Spinal cord (tissue), 9 donors: ENCODE measurements at regions not wholly inside any gene's neighbourhood (a gene's known extent, or its start where the extent isn't known, plus 50 kb on each side); places are given as distances from the start of the nearest gene placed in this dataset.

Experiments
- DNase-seq, 6 donors: peaks; one replicate each; pipeline versions ENCODE4 v3.0.0 to v3.0.0-alpha.2; 2013 to 2015; ENCODE audit warnings: low spot score in 6 of 6, low read depth in 4 of 6
- H3K27ac ChIP-seq: one replicate; pipeline ENCODE4 v1.5.1; 2013; ENCODE audit warnings: low read depth, low read length, control low read depth
- H3K27me3 ChIP-seq: one replicate; pipeline ENCODE4 v1.6.1; 2013; ENCODE audit warnings: low read length; ENCODE audit not compliant: control insufficient read depth, insufficient read depth
- H3K36me3 ChIP-seq: one replicate; pipeline ENCODE4 v1.6.1; 2013; ENCODE audit warnings: low read length; ENCODE audit not compliant: control insufficient read depth, insufficient read depth
- H3K4me1 ChIP-seq: one replicate; pipeline ENCODE4 v1.6.1; 2013; ENCODE audit warnings: low read length; ENCODE audit not compliant: control insufficient read depth, insufficient read depth
- H3K4me3 ChIP-seq: one replicate; pipeline ENCODE4 v1.5.1; 2013; ENCODE audit warnings: low read depth, low read length, control low read depth
- H3K9me3 ChIP-seq: one replicate; pipeline ENCODE4 v1.6.1; 2013; ENCODE audit warnings: low read length; ENCODE audit not compliant: control insufficient read depth, insufficient read depth
- WGBS: methylation state at CpG from one replicate; pipeline ENCODE4 v1.1.5; 2013; ENCODE audit warnings: missing lambda C conversion rate; ENCODE audit not compliant: insufficient coverage; 5-methylcytosine and 5-hydroxymethylcytosine counted together
- donor health status: healthy.

DNA sequence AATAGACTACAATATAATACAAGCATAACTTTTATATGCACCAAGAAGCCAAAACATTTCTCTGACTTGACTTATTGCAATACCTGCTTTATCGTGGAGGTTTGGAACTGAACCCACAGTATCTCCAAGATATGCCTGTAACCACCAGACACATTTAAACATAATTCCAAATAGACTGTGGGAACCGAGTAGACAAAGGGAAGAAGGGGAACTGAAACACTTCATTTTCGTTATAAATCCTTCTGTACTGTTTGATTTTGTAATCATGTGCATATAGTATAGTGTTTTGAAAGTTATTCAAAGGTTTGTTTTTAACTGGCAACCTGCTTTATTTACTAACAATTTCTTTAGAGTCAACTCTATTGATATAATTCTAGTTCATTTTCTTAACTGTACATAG lies 154.9 kb upstream of the BEND6 start:
- no peak overlapping the region for H3K27ac ChIP-seq
- no peaks in the 10 kb centered on the region for H3K36me3 ChIP-seq
- no peaks in the 10 kb centered on the region for H3K27me3 ChIP-seq
- H3K4me1 ChIP-seq: peaks cover 7% of the 10 kb centered on the region
- H3K4me3 ChIP-seq: no peak overlapping the region
- DNase-seq: no peak
- H3K9me3 ChIP-seq: no peaks in the 10 kb centered on the region
- WGBS: no CpG with 5 or more reads among the region's 3 CpGs

DNA sequence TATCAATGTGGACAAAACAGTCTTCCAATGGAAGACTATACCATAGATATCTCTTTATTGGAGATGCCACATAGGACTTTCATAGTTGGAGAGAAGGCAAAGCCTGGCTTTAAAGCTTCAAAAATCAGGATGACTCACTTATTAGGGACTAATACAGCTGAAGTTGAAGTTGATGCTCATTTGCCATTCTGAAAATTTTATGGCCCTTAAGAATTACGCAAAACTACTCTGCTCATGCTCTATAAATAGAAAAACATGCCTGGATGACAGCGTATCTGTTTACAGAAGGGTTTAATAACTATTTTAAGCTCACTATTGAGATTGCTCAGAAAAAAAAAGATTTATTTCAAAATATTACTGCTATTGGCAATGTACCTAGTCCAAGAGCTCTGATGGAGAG lies 155.5 kb upstream of the DST start:
- no peaks in the 10 kb centered on the region for H3K9me3 ChIP-seq
- no peak overlapping the region for H3K4me3 ChIP-seq
- no peaks in the 10 kb centered on the region for H3K36me3 ChIP-seq
- WGBS: no CpG with 5 or more reads among the region's 2 CpGs
- no peaks in the 10 kb centered on the region for H3K27me3 ChIP-seq
- H3K27ac ChIP-seq: no peak overlapping the region
- H3K4me1 ChIP-seq: peaks cover 7% of the 10 kb centered on the region
- DNase-seq: no peak

DNA sequence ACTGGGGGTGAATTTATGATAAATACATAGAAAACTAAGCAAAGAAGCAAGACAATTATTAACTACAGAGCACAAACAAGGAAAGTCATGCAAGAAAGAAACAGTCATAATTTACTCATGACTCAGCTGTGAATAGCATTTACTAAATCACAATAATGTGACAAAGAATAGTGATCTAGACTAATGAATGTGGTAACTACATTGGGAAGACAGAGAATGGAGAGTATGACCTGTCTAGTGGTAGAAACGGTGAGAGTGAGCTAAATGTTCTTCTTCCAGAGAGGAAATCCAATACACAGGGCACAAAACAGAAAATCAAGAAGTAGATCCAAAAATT lies 153.5 kb upstream of the DST start:
- Histone ChIP-seq H3K9me3 (no peaks in the 10 kb centered on the region), H3K36me3 (no peaks in the 10 kb centered on the region), H3K4me3 (no peak overlapping the region), H3K27me3 (no peaks in the 10 kb centered on the region), H3K27ac (no peak overlapping the region), H3K4me1 (peaks cover 3% of the 10 kb centered on the region)
- WGBS: no CpG with 5 or more reads among the region's 1 CpG
- DNase-seq: no peak

DNA sequence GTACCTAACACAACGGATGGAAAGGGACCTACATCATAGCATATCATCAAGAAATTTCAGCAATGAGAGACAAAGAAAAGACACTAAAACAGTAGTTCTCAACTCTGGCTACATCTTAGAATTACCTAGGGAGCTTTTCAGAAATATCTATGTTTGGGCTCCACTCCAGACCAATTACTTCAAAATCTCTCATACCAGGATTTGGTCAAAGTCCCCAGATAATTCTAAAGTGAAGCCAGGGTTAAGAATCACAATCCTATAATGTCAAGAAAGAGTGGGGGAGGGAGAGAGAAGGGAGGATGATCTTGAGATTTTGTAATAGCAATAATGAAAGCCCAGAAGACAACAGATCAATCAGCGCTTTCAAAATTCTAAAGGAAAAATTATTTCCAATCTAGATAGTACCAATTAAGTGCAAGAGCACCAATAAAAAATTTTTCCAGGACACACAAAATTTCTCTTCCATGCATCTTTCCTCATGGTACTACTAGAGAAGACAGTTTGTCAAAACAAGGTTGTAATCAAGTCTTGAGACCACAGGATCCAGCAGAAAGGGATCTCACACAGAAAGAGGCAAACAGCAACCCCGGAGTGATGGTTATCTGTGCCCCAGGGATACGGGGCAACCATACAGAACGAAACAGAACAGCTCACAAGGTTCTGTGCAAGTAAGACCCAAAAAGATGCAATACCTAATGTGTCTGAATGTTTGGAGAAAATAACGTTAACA lies 152.9 kb upstream of the DST start:
- H3K27ac ChIP-seq: no peak overlapping the region
- 80% methylated on average over 3 of the region's 6 CpGs for WGBS
- no peaks in the 10 kb centered on the region for H3K9me3 ChIP-seq
- no peaks in the 10 kb centered on the region for H3K27me3 ChIP-seq
- no peak for DNase-seq
- H3K4me3 ChIP-seq: no peak overlapping the region
- H3K4me1 ChIP-seq: peaks cover 3% of the 10 kb centered on the region
- no peaks in the 10 kb centered on the region for H3K36me3 ChIP-seq

DNA sequence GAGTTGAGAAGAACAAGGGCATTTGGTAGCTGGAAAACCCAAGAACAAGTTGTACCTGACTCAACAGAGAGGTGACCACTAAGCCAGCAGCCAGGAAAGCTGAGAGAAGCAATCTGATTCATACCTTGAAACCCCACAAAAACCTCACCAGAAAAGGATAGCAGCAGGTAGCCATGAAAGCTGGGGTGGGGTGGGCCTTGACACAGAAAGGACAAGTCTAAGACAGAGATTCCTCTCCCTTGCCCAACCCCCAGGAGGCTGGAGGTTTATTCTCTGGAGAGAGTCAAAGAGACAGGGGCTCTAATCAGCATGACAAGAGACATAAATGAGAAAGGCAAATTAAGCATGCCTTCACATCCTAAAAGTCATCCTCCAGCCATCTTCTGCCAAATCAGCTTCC lies 151.7 kb upstream of the DST start:
- Histone ChIP-seq H3K4me1 (peaks cover under 1% of the 10 kb centered on the region), H3K27ac (no peak overlapping the region)
- DNase-seq: no peak

DNA sequence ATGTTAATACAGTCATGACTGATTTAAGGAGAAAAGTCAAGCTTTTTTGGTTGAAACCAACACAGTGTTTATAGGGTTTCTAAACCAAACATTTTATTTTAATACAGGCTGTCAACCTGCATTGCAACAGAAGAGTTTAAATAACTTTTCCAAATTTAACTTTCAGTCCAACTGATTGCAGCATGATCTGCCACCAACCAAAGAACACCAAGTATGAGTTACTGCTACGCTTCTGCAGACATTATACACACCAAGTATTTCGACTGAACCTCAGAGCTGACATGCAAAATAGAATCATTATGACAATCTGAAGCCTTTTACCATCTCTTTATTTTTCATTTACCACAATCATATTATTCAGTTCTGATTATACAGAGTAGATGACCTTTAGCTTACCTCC lies 151.2 kb upstream of the DST start:
- Histone ChIP-seq H3K36me3 (no peaks in the 10 kb centered on the region), H3K4me3 (no peak overlapping the region), H3K27me3 (no peaks in the 10 kb centered on the region), H3K4me1 (no peaks in the 10 kb centered on the region), H3K27ac (no peak overlapping the region), H3K9me3 (no peaks in the 10 kb centered on the region)
- no peak for DNase-seq
- WGBS: 100% methylated on average over 1 of the region's 2 CpGs

More for the DNA sequence above, 151.7 kb upstream of the DST start:
- H3K36me3 ChIP-seq: no peaks in the 10 kb centered on the region
- H3K27me3 ChIP-seq: no peaks in the 10 kb centered on the region
- no peaks in the 10 kb centered on the region for H3K9me3 ChIP-seq
- no peak overlapping the region for H3K4me3 ChIP-seq

DNA sequence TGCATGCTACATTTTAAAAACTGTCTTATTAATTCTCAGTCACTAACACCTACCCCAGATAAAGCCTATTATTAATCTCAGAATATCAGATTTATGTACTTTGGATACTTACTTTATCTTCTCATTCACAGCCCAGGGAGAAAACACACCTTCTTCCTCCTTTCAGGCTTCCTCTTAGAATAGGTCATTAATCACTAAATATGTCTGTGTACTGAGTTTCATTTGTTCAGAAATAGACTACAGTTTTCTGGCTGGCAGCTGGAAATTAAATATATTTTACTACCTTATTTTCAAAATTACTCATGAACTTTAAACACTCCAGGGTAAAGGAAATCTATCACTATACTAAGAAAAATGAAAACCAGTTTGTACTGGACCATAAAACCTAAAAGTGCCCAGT lies 147.7 kb upstream of the DST start:
- no peak overlapping the region for H3K4me3 ChIP-seq
- no peak overlapping the region for H3K27ac ChIP-seq
- H3K9me3 ChIP-seq: no peaks in the 10 kb centered on the region
- H3K4me1 ChIP-seq: no peaks in the 10 kb centered on the region
- peaks cover under 1% of the 10 kb centered on the region for H3K36me3 ChIP-seq
- no peak for DNase-seq
- no peaks in the 10 kb centered on the region for H3K27me3 ChIP-seq

DNA sequence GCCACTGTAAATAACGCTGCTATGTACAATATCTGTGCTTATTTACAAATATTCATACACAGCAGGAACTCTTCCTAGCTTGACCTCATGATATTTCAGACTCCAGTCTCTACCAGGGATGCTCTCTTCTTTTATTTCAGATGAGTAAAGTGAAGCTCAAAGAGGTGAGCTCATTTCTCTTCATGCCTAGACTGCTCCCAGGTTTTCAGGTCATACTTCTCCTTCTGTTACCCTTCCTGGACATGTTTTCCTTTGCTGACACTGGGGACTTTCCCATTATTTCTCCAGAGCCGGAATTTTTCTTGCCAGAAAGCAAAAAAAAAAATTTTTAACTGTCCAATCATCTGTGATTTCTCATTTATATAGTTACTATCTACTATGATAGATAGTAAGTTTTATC lies 147.2 kb upstream of the DST start:
- WGBS: 100% methylated on average over 1 of the region's 2 CpGs
- peaks cover 4% of the 10 kb centered on the region for H3K36me3 ChIP-seq
- H3K27ac ChIP-seq: no peak overlapping the region
- no peaks in the 10 kb centered on the region for H3K9me3 ChIP-seq
- no peak for DNase-seq
- H3K4me1 ChIP-seq: no peaks in the 10 kb centered on the region
- H3K4me3 ChIP-seq: no peak overlapping the region
- H3K27me3 ChIP-seq: no peaks in the 10 kb centered on the region

DNA sequence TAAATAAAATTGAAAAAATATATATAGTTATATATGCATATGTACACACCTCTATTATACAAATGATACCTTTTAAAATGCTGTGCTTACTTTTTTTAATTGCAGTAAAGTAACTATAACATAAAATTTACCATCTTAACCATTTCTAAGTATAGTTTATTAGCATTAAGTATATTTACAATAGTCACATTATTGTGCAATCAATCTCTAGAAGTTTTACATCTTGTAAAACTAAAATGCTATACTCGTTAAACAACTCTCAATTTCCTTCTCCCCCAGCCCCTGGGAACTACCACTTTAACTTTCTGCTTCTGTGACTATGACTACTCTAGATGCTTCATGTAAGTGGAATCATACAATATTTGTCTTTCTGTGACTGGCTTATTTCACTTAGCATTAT lies 146.7 kb upstream of the DST start:
- DNase-seq: no peak
- WGBS: no CpG with 5 or more reads among the region's 1 CpG

DNA sequence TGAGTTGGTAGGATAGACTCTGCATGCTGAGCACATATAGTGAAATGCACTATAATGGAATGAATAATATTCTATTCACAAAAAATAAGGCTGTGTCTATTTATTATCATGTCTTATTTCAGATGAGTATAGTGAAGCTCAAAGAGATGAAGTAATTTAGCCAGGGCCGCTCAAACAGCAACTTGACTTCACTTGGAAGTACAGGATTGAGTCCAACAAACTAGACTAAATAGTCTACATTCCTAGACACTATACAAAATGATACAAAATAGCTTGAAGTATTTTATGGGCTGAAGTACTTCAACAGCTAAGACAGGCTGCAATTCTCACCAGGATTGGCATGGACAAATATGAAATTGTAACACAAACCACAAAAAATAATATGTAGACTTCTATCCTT lies 144.5 kb upstream of the DST start:
- no peak overlapping the region for H3K27ac ChIP-seq
- no peaks in the 10 kb centered on the region for H3K4me1 ChIP-seq
- WGBS: no CpG with 5 or more reads among the region's 1 CpG
- DNase-seq: no peak
- peaks cover 4% of the 10 kb centered on the region for H3K36me3 ChIP-seq
- no peak overlapping the region for H3K4me3 ChIP-seq
- H3K9me3 ChIP-seq: no peaks in the 10 kb centered on the region
- H3K27me3 ChIP-seq: no peaks in the 10 kb centered on the region

More for the DNA sequence above, 146.7 kb upstream of the DST start:
- no peak overlapping the region for H3K4me3 ChIP-seq
- H3K27ac ChIP-seq: no peak overlapping the region
- no peaks in the 10 kb centered on the region for H3K4me1 ChIP-seq
- peaks cover 4% of the 10 kb centered on the region for H3K36me3 ChIP-seq
- H3K9me3 ChIP-seq: no peaks in the 10 kb centered on the region
- no peaks in the 10 kb centered on the region for H3K27me3 ChIP-seq
